Activated CD4-positive, CD25-positive, alpha-beta regulatory T cell (primary cell): ENCODE measurements at regions not wholly inside any gene's neighbourhood (a gene's known extent, or its start where the extent isn't known, plus 50 kb on each side); places are given as distances from the start of the nearest gene placed in this dataset.

ENCODE experiments used
- DNase-seq, 4 experiments: peaks; one replicate each; lab custom pipeline; 2025; lab: John Stamatoyannopoulos, UW

- no peak for DNase-seq
Observed at GRCh38 chr1:14302025-14302424, 296.5 kb upstream of the KAZN start.

DNA sequence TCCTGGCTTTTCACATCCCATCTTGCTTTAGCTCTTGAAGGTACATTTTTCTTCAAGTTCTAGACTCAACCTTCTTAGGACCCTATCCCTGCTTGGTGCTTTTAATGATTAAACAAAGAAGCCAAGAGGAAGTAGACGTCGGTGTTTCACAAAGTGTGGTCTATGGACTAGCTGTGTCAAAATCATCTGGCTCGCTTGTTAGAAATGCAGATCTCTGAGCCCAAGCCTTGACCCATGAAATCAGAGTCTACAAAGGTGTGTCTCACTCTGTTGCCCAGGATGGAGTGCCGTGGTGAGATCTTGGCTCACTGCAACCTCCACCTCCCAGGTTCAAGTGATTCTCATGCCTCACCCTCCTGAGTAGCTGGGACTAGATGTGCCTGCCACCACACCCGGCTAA, 295.5 kb upstream of the KAZN start:
- no peak for DNase-seq

DNA sequence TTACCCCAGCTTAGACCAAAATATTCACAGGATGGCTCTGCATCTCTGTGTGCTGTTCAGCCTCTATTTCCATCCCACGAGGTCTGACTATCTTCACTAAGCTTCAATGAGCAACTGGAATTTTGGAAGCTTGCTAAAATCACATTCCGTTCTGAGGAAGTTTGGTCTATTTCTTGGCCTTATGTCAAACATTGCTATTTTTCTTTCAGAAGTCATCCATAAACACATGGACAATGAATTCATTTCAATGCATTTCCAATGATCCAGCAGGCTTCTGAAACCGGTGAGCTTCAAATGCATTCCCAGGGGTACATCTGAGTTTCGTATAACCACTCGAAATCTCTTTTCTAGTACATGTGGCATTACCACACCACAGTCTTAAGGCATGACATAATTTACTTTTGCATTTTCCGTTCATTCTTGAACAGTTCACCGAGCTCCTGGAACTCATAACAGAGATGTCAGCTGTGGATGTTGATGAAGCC, 294.1 kb upstream of the KAZN start:
- DNase-seq: no peak

GRCh38 chr1:14308460-14308859, 290.0 kb upstream of the KAZN start:
- no peak for DNase-seq

- no peak for DNase-seq
Observed at GRCh38 chr1:14309984-14310383, 288.5 kb upstream of the KAZN start.

GRCh38 chr1:14310476-14310875, 288.0 kb upstream of the KAZN start:
- no peak for DNase-seq

GRCh38 chr1:14313731-14314431, 284.6 kb upstream of the KAZN start:
- DNase-seq: no peak

- DNase-seq: no peak
Observed at GRCh38 chr1:14318830-14319229, 279.7 kb upstream of the KAZN start.

GRCh38 chr1:14320518-14320917, 278.0 kb upstream of the KAZN start:
- DNase-seq: no peak

- no peak for DNase-seq
Observed at GRCh38 chr1:14320986-14321385, 277.5 kb upstream of the KAZN start.

GRCh38 chr1:14321422-14321821, 277.1 kb upstream of the KAZN start:
- no peak for DNase-seq

DNA sequence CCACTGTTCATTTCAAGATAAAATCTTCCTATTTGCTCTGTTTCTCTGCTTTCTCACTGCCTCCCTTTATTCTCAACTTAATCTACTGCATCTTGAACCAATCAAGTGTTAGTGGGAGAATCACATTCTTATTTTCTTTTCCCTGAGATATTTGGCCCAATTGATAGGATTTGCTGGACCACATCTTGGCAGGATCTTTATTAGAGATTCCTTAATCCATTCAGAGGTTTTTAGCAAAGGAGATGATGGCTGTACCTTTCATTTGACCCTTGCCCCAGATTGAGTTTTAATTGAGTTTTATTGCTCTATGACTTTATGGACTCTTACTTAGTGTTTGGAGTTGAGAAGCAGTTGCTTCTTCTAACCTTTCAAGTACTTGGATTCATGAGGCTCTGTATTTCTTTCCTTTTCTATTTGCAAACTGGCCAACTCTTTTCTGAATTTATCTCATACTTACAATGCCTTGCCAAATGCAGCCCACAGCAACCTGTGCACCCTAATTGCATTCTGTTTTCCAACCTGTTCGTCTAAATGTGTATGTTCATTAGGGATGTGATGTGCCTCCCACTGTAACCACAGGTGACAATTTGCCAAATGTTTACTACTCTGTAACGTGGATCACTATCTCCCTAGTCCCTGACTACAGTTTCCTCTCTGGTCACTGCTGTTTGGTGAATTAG, 274.8 kb upstream of the KAZN start:
- no peak for DNase-seq

DNA sequence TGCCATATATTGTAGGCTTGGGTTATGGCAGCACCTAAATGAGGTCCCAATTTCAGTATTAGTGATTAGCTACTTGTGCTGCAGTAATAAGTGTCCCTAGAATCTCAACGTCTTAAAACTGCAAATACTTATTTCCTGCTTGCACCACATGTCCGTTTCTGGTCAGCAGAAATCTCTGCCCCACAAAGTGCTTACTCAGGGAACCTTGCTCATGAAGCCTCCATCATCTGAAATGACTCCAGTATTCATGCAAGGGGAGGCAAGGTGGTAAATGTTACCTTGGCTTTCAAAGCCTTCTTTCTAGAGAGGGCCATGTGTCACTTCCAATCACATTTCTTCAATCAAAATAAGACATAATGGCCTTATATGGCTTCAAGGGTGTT, 274.2 kb upstream of the KAZN start:
- no peak for DNase-seq

DNA sequence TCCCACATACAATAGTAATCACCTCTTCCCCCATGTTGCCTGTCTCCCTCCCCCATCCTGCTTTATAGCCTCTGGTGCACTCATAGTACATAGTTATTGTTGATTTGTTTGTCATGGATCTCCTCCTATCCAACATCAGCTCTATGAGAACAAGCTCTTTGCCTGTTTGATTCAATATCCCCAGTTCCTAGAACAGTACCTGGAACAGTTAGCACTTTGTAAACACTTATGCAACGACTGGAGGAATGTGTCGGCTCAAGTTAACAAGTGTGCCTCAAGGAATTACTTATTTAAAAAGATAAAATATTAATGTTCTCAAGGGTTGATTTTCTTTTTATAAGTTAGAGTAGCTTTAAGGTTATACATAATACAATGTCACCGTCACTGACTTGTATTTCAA, 271.6 kb upstream of the KAZN start:
- no peak for DNase-seq

GRCh38 chr1:14328685-14329084, 269.8 kb upstream of the KAZN start:
- no peak for DNase-seq

DNA sequence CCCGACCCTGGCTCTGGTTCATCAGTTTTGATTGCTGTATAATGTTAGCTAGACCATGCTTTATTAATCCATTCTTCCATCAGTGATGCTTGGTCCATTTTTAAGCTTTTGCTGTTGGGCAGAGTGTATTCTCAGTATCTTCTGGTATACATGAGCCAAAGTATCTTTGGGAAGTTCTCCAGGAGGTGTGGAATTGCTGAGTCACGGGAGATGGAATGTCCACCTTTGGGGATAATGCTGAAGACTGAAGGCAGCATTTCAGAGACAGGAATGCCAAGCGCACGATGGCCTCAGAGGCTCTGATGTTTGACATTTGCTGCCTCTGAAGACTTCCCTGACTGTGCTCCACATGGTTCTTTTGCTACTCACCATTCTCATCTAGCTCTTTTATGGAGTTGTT, 266.3 kb upstream of the KAZN start:
- no peak for DNase-seq

DNA sequence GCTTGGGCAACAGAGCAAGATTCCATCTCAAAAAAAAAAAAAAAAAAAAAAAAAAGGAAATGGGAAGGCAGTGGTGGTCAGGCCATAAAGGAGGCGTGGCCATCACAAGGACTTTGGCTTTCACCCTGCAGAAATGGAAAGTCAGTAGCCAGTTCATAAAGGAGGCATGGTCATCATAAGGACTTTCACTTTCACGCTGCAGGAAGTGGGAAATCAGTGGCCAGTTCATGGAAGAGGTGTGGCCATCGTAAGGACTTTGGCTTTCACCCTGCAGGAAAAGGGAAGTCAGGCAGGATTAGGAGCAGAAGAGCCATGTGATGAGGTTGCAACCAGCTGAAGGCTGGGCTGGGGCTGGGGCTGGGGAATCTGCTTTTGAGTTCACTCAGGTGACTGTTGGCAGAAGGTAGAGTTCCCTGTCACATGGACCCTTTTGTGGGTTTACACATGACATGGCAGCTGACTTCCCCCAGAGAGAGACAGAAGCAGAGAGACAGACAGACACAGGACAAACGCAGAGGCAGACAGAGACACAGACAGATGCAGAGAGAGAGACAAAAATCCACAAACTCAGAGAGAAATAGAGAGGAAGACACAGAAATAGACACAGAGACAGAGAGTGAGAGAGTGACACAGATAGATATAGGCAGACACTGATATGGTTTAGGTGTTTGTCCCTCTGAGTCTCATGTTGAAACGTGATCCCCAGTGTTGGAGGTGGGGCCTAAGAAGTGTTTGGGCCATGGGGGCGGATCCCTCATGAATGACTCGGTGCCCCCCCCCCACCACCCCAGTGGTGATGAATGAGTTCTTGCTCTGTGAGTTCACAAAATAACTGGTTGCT, 263.9 kb upstream of the KAZN start:
- no peak for DNase-seq

DNA sequence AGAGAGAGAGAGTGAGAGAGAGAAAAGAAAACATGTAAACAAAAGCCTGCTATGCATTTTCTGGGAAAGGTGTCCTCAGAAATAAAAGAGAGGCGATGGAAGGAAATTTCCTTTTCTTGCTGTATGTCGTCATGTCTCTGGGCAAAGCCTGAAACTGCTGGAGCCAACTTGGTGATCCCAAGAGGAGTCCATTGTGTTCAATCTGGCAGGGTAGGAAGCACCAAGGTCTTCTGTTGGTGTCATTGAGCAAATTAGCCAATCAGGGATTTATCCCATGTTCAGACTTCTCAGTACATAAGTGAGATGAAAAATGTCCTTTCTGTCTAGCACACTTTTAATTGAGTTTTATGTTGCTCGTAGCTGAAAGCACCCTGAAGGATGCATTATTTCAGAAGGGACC, 260.0 kb upstream of the KAZN start:
- DNase-seq: no peak

GRCh38 chr1:14339288-14339687, 259.2 kb upstream of the KAZN start:
- no peak for DNase-seq

- DNase-seq: no peak
Observed at GRCh38 chr1:14340002-14340785, 258.3 kb upstream of the KAZN start.

DNA sequence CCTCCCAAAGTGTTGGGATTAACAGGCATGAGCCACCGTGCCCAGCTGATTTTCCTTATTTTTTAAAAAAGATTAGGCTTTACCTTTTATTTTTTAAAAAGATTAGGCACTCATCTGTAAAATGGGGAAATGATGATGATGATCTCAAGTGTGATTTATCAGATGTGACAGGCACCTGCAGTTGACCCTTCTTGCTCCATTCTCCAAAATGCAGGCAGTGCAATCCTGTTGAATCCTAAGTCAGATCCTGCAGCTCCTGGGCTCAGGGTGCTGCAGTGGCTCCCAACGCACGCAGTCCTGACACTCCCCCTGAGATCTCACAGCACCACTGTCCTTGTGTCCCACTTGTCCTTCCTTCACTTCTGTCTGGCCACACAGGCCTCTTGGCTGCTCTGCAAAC, 257.3 kb upstream of the KAZN start:
- no peak for DNase-seq

DNA sequence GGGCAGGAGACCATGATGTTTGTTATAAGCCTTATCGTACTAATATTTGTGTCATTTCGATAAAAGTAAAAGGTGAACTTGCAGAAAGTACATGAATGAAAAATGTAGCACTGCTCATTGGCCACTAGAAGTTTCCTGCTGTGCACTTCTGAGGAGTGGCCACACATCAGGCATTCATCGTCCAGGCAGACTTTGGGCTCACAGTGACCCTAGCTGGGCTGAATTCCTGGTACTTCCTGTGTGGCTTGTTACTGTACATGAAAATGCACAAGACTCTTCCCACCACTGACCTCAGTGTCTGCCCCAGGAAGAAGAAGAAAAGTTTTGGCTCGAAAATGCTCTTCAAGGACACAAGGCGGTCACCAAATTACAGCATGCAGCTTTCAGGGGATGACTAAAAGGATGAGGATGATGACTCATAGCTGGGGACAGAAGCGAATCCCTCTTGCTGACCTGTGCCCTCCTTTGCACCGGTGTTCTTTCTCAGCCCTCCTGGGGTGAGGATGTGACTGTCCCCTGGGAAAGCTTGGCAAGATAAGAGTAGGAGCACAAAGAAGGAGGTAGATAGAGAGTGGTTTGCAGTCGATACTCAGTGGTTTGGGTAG, 252.4 kb upstream of the KAZN start:
- DNase-seq: no peak
